B cell (primary cell): ENCODE measurements at regions not wholly inside any gene's neighbourhood (a gene's known extent, or its start where the extent isn't known, plus 50 kb on each side); places are given as distances from the start of the nearest gene placed in this dataset.

ENCODE experiments used
- ATAC-seq: fragments of 200-7000 bp; cut with Tn5 transposase; one replicate; pipeline ENCODE4 v1.10.0; 2021; ENCODE audit warnings: low read depth, mild to moderate bottlenecking, moderate number of reproducible peaks, moderate library complexity
- CTCF ChIA-PET: fragments of 350-600 bp; sonication (Branson Sonifier 250); formaldehyde crosslinking; loops from one replicate; lab custom pipeline; 2021; ENCODE audit warnings: antibody characterized with exemption, inconsistent platforms; lab: Charles Lee
- POLR2A ChIA-PET: fragments of 350-600 bp; sonication (Branson Sonifier 250); formaldehyde crosslinking; loops from one replicate; lab custom pipeline; 2021; ENCODE audit warnings: antibody characterized with exemption; lab: Charles Lee
- DNase-seq: peaks from one replicate; pipeline ENCODE4 v3.0.0; 2013
- H2AFZ ChIP-seq: 2 replicates; pipeline ENCODE4 v1.6.1; 2012; ENCODE audit warnings: mild to moderate bottlenecking, low read depth, low read length; ENCODE audit not compliant: insufficient read depth, poor library complexity, severe bottlenecking
- H3K27ac ChIP-seq, 2 donors: 1 replicate in 1 of 2; 2 replicates in 1 of 2; pipeline ENCODE4 v1.5.1; 2012 to 2013; ENCODE audit warnings: low read length in 2 of 2, mild to moderate bottlenecking in 2 of 2, moderate library complexity in 1 of 2
- H3K27me3 ChIP-seq, 4 experiments: fragments of 200-600 bp in 1 of 4; sonication (generic) in 1 of 4; replicated peaks in 1 of 4; 1 replicate in 2 of 4; 2 replicates in 2 of 4; pipeline versions ENCODE4 v1.6.1 to v1.7.0; 2013 to 2016; ENCODE audit warnings: low read length in 3 of 4, mild to moderate bottlenecking in 2 of 4, mixed read lengths in 1 of 4, moderate library complexity in 1 of 4; ENCODE audit not compliant: insufficient read depth in 4 of 4, control insufficient read depth in 3 of 4; ENCODE audit errors: control extremely low read depth in 1 of 4
- H3K36me3 ChIP-seq, 2 experiments: replicated peaks in 1 of 2; 1 replicate in 1 of 2; 2 replicates in 1 of 2; pipeline versions ENCODE4 v1.6.1 to v1.7.1; 2013; ENCODE audit warnings: low read length in 1 of 2; ENCODE audit not compliant: insufficient read depth in 2 of 2, control insufficient read depth in 1 of 2; ENCODE audit errors: control extremely low read depth in 1 of 2, extremely low read depth in 1 of 2
- H3K4me1 ChIP-seq, 2 donors: fragments of 200-600 bp in 1 of 2; sonication (generic) in 1 of 2; 1 replicate in 1 of 2; 2 replicates in 1 of 2; pipeline versions ENCODE4 v1.5.1 to v1.6.1; 2013 to 2017; ENCODE audit warnings: low read length in 2 of 2; ENCODE audit not compliant: control insufficient read depth in 2 of 2, insufficient read depth in 2 of 2
- H3K4me2 ChIP-seq: replicated peaks from 2 replicates; pipeline ENCODE3; 2012; ENCODE audit warnings: mild to moderate bottlenecking, low read depth, low read length; ENCODE audit not compliant: poor library complexity, severe bottlenecking
- H3K4me3 ChIP-seq, 5 experiments: fragments of 200-600 bp in 1 of 5; sonication (generic) in 1 of 5; 1 replicate in 3 of 5; 2 replicates in 2 of 5; pipeline versions ENCODE4 v1.5.1 to v1.7.0; 2011 to 2016; ENCODE audit warnings: low read length in 4 of 5, mild to moderate bottlenecking in 4 of 5, low read depth in 2 of 5, control low read depth in 1 of 5, moderate library complexity in 1 of 5; ENCODE audit not compliant: insufficient read depth in 1 of 5; ENCODE audit errors: control extremely low read depth in 1 of 5, extremely low read depth in 1 of 5
- H3K79me2 ChIP-seq: fragments of 200-600 bp; sonication (generic); one replicate; pipeline ENCODE4 v1.6.0; 2016; ENCODE audit warnings: low read length; ENCODE audit not compliant: control insufficient read depth, insufficient read depth
- H3K9ac ChIP-seq: fragments of 200-600 bp; sonication (generic); 2 replicates; pipeline ENCODE4 v1.6.1; 2017; ENCODE audit warnings: mild to moderate bottlenecking, low read length, moderate library complexity
- H3K9me3 ChIP-seq, 3 donors: one replicate each; pipeline versions ENCODE4 v1.6.1 to v1.7.1; 2013; ENCODE audit warnings: low read length in 2 of 3; ENCODE audit not compliant: control insufficient read depth in 2 of 3, insufficient read depth in 1 of 3; ENCODE audit errors: control extremely low read depth in 1 of 3
- H4K20me1 ChIP-seq: 2 replicates; pipeline ENCODE4 v1.6.0; 2012; ENCODE audit warnings: mild to moderate bottlenecking, low read length; ENCODE audit not compliant: insufficient read depth, control insufficient read depth, poor library complexity, severe bottlenecking
- H3K27ac Mint-ChIP-seq: one replicate; pipeline ENCODE4 v1.8.0; 2021; ENCODE audit warnings: mixed read lengths
- H3K27me3 Mint-ChIP-seq: one replicate; pipeline ENCODE4 v1.8.0; 2021; ENCODE audit warnings: mixed read lengths
- H3K4me1 Mint-ChIP-seq: one replicate; pipeline ENCODE4 v1.8.0; 2021; ENCODE audit warnings: mixed read lengths
- H3K4me3 Mint-ChIP-seq: one replicate; pipeline ENCODE4 v1.8.0; 2021; ENCODE audit warnings: mixed read lengths
- H3K9me3 Mint-ChIP-seq: one replicate; pipeline ENCODE4 v1.8.0; 2022; ENCODE audit warnings: mixed read lengths; ENCODE audit not compliant: insufficient read depth
- EZH2 ChIP-seq: IDR thresholded peaks from 2 replicates; pipeline ENCODE4 v1.6.1; 2012; ENCODE audit warnings: borderline replicate concordance, low read depth, mild to moderate bottlenecking, moderate library complexity, low read length; ENCODE audit not compliant: insufficient read depth, poor library complexity, severe bottlenecking
- WGBS: methylation state at CpG from one replicate; pipeline ENCODE4 v1.1.5; 2013; ENCODE audit warnings: missing lambda C conversion rate; ENCODE audit not compliant: insufficient coverage; 5-methylcytosine and 5-hydroxymethylcytosine counted together
- intact Hi-C: fragments of 100-400 bp; cut with micrococcal nuclease; formaldehyde crosslinking; loops from one replicate; pipeline ENCODE4 v1.10.0; 2022
- TF ChIP-seq, protein P1 (sequence below): fragments of 200-600 bp; IDR thresholded peaks from one replicate; pipeline ENCODE4 v1.8.0; 2022; ENCODE audit warnings: antibody characterized with exemption, mild to moderate bottlenecking

DNA sequence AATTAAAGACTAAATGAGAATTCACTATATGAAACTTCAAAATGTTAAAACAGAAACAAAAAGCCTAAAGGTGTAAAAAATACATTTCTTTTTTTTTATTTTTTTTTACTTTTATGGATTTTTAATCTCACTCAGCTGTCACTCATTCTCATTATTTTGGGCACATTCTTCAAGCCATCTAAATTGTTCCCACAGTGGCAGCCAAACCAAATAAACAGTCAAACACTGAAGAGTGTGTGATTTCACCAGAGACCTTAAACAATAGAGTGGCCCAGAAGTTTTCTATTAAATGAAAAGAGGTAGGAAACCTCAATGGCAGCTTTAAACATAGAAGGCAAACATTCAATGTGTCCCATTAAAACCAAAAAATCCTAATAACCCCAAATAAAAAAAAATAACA, 616.1 kb downstream of the OTOL1 start:
- no peak overlapping the region for H3K27ac ChIP-seq
- no peak overlapping the region for H2AFZ ChIP-seq
- ChIA-PET POLR2A (no interaction called here), CTCF (no interaction called here)
- TF ChIP-seq, protein P1, sequence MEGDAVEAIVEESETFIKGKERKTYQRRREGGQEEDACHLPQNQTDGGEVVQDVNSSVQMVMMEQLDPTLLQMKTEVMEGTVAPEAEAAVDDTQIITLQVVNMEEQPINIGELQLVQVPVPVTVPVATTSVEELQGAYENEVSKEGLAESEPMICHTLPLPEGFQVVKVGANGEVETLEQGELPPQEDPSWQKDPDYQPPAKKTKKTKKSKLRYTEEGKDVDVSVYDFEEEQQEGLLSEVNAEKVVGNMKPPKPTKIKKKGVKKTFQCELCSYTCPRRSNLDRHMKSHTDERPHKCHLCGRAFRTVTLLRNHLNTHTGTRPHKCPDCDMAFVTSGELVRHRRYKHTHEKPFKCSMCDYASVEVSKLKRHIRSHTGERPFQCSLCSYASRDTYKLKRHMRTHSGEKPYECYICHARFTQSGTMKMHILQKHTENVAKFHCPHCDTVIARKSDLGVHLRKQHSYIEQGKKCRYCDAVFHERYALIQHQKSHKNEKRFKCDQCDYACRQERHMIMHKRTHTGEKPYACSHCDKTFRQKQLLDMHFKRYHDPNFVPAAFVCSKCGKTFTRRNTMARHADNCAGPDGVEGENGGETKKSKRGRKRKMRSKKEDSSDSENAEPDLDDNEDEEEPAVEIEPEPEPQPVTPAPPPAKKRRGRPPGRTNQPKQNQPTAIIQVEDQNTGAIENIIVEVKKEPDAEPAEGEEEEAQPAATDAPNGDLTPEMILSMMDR: no peak
- no peak for TF ChIP-seq EZH2
- Mint-ChIP-seq H3K27me3 (no peaks in the 10 kb centered on the region), H3K4me1 (no peaks in the 10 kb centered on the region), H3K27ac (no peak overlapping the region), H3K9me3 (no peaks in the 10 kb centered on the region), H3K4me3 (no peak overlapping the region)
- H3K27me3 ChIP-seq: no peaks in the 10 kb centered on the region
- H3K9me3 ChIP-seq: no peaks in the 10 kb centered on the region
- no peak overlapping the region for H3K9ac ChIP-seq
- H3K36me3 ChIP-seq: no peaks in the 10 kb centered on the region
- no peak for ATAC-seq
- no peak overlapping the region for H3K4me2 ChIP-seq
- no peak for DNase-seq
- intact Hi-C loops: no loop called here
- H3K79me2 ChIP-seq: no peaks in the 10 kb centered on the region
- H4K20me1 ChIP-seq: no peaks in the 10 kb centered on the region
- no peaks in the 10 kb centered on the region for H3K4me1 ChIP-seq
- H3K4me3 ChIP-seq: no peak overlapping the region

DNA sequence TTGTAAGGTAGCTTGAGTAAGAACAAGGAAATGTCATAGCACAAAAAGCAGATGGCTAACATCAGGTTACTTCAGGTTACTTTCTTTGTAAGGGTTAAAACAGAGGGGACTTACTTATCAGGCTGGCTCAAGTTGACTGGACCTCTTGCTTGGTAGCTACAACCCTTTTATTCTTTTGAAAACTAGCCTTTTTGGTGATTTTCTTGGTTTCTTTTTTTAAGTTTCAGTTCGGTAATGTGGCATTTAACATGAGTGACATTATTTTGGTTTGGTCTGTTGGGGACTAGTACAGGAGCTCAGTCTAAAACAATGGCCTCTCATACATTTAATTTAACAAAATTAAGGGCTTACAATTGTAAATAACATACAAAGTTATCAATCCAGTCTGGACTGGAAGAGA, 621.4 kb downstream of the OTOL1 start:
- Histone ChIP-seq H3K27ac (no peak overlapping the region), H4K20me1 (no peaks in the 10 kb centered on the region), H3K27me3 (no peaks in the 10 kb centered on the region), H3K4me2 (no peak overlapping the region), H2AFZ (no peak overlapping the region), H3K79me2 (no peaks in the 10 kb centered on the region), H3K4me1 (no peaks in the 10 kb centered on the region), H3K9ac (no peak overlapping the region), H3K36me3 (no peaks in the 10 kb centered on the region), H3K9me3 (no peaks in the 10 kb centered on the region), H3K4me3 (no peak overlapping the region)
- Mint-ChIP-seq H3K27ac (no peak overlapping the region), H3K4me3 (no peak overlapping the region), H3K27me3 (no peaks in the 10 kb centered on the region), H3K9me3 (no peaks in the 10 kb centered on the region), H3K4me1 (no peaks in the 10 kb centered on the region)
- no peak for DNase-seq
- POLR2A ChIA-PET: no interaction called here
- WGBS: no CpG with 5 or more reads among the region's 1 CpG
- no peak for ATAC-seq
- no peak for TF ChIP-seq EZH2
- intact Hi-C loops: no loop called here
- CTCF ChIA-PET: no interaction called here
